Stimulated activated CD8-positive, alpha-beta memory T cell treated with anti-CD3 and anti-CD28 coated beads, Interleukin-15, amount 100 ng/mL, for 48 hours (primary cell): ENCODE measurements at regions not wholly inside any gene's neighbourhood (a gene's known extent, or its start where the extent isn't known, plus 50 kb on each side); places are given as distances from the start of the nearest gene placed in this dataset.

Experiments
- DNase-seq, 2 donors: peaks; one replicate each; pipeline ENCODE4 v3.0.0-alpha.2; 2020; ENCODE audit warnings: low read depth in 2 of 2

DNA sequence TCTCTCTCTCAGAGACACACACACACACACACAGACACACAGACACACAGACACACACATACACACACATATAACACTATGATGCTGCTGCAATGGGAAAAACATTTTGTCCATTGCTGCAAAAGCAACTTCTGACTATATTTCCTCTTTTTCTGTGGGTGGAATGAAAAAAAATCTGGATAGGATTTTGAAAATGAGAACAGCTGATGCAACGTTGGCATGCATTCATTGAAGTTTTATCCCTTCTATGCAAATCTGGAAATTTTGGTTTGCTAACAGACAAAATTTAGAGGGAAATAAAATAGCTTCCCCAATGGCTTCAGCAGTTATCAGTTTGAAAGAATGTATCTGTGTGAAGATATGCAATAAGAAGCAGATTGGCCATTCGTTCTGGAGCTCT, 763.4 kb upstream of the GRM7 start:
- no peak for DNase-seq

DNA sequence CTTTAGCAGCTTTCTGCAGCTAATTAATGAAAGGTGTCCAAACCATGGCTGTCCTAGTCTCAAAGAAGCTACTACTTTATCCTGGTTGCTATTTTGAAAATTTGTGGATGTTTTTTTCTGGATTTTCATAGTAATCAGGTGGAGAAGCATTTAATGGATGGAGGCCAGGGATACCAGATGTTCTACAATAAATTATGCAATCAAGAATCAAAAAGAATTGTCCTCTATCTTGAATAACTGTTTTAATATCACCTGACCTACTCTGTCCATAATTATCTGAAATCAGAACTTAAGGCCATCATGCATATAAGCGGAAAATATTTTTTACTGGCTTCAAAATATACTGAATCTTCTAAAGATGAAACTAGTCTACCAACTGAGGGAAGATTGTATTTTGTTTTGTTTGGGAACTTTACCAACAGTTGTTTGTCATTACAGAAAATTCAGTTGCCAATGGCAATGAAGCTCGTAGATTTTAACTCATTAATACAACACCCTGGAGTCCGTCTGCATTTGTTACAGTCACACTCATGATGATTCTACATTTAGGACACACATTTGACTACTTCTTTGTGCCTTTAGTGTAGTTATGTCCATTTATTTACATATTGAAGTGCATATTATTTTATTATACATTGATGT, 762.3 kb upstream of the GRM7 start:
- no peak for DNase-seq

DNA sequence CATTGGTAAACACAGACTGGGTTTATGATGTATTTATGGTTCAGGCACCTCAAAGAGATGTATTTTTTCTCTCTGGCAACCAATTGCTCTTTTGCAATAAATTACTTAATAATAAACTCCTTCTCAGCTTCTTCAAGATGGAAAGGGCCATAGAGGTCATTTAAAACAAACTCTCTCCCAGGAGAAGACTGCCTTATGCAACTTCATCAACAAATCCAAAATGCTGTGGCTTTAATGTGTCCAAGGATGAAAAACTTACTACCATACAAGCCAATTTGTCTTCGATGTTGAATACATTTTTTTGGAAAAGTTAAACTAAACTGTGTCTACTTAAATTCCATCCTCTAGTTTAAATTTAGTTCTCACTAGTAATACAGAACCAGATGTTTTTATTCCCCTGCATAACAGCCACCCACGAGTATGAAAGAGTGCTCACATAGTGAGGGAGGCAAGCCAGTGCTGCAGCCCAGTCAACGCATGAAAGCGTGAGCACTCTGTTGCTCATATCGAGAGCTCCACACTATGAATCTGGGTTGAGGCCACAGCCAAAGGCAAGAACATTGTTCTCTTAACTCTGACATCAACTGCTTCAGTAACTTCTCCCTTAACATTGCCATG, 761.3 kb upstream of the GRM7 start:
- DNase-seq: no peak

DNA sequence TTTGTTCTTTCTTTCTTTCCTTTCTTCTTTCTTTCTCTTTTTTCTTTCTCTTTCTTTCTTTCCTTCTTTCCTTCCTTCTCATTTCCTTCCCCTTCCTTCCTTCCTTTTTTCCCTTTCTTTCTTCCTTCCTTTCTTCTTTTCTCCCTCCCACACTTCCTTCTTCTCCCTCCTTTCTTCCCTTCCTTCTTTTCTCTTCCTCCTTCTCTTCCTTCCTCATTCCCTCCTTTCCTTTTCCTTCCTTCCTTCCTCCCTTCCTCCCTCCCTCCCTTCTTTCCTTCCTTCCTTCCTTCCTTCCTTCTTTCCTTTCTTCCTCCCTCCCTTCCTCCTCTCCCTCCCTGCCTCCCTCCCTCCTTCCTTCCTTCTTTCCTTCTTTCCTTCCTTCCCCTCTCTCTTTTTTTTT, 755.7 kb upstream of the GRM7 start:
- DNase-seq: no peak

DNA sequence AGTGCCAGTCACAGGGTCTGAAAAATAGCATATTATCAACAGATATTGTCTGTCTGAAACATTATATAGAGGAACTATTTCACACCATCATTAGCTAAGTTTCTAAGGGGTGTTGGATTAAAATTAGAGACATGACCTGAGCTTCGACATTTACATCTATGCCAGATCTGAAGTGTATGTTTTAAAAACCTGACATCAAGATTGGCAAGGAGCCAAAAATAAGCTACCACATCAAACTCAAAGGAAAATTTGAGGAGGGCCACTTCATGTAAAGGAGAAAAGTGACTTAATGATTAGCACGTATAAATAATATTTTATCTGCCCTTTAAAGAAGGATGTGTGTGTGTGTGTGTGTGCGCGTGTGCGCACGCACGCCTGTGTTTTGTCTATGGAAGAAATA, 752.0 kb upstream of the GRM7 start:
- no peak for DNase-seq

DNA sequence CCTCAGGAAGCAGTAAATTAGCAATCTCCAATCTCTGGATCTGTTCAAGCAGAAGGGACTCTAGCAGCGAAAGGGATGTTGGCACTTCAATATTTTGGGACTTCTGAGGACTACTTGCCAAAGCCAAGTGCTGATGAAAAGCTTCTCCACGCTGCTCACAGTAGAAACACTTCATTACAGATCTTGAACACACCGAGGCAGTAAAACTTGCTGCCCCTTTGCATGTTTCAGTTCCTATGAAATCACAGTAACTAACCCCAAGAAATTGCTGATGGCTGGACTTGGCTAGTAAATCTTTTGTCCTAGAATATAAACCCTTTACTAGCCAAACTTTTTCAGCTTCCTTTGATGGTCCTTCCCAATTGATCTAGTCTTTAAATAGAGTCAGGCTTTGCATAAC, 750.5 kb upstream of the GRM7 start:
- DNase-seq: no peak

DNA sequence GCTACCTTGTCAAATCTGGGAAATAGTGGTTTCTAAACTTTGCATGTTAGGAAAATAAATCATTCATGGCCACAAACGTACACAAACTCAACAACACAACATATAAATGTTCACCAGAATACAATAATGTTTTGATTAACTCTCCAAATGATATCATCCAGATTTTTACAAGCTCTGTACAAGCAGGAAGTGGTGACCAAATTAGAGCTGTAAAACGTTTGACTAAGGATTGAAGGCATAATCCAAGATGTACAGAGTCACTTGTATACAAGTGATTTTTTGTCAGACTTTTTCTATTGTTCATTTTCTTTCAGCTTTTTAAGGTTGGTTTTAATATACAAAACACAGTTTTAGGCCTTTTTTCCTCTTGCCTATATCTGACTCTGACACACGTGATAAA, 748.4 kb upstream of the GRM7 start:
- DNase-seq: no peak

DNA sequence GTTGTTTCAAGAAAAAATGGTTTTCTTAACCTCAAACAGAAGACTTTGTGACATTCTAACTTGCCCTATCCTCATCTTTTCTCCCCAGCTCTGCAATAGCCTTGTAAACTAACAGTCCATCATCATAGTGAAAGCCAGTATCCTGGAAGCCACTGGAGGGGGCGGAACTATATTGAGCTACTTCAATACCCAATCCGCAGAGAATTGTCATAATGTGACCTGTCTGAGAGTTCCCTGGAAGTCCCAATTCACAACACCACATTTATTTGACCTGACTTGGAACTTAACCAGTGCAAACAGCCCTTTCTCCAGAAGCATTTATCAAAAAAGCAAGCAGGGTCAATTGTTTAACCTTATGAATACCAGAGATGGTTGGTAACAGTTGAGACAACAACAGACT, 747.6 kb upstream of the GRM7 start:
- DNase-seq: no peak

DNA sequence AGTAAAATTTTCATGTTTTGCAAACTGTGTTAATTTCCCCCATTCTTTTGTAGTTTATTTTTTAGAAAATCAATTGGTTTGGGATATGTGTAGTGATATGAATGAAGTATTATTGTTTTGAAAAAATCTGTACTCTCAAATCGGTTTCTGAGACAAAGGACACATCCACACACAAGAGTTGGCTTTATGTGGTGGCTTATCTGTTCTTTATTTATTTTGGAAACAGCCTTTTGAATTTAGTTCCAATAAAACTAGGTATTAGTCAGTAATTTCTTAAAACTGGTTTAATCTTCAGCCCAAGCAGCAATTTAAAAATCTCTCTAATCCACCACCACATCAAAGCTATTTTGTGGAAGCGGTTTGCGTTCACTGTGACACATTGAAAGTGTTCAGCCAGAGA, 741.5 kb upstream of the GRM7 start:
- DNase-seq: no peak

DNA sequence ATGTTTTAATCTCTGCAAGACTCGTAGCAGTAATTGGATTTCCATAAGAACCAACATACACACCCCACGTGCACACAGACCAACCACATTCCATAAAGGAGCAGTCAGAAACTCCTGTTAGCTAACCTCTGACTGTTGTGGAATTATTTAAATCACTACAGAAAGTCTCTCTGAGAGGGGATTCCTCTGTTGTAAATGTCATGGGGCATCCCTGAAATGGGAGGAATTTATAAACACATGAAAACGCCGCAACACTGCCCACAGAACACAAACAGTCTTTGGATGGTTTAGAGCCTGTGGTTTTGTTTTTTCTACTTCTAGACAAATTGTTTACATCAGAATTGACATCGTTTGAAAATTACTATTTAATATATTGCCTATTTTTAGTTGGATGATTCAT, 740.1 kb upstream of the GRM7 start:
- no peak for DNase-seq

DNA sequence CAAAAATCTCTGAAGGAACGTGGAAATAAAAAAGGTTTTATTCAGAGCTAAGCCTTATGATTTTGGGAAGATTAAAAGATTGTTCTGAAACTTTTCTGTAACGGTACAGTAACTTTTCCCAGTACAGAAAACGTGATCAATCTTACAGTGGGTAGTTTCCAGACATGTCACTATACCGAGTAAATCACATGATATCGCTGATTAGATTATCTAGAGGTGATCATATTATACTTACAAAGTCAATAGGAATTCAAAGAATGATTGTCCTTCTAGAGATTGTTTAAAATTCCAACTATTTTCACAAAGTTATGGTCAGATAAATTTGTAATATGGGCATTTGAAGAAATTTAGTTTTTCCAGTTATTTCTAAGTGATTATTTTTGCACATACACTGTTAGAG, 736.0 kb upstream of the GRM7 start:
- no peak for DNase-seq

DNA sequence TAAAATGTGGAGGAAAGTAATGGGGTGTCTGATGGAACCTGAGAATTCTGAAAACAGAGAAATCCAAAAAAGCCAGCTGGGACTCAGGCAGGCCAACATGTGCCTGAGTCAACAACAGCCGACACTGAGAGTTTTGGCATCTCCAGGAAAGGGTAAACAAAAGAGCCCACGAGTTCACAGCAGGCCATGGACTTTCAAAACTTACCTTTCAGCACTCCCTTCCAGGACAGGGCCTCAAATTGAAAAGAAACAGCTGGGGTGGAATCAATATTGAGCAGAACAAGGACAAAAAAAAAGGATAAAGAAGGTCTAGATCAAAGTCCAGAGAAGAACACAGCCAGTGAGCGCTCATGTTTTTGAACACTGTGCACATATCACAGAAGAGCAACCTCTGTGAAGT, 735.4 kb upstream of the GRM7 start:
- no peak for DNase-seq

DNA sequence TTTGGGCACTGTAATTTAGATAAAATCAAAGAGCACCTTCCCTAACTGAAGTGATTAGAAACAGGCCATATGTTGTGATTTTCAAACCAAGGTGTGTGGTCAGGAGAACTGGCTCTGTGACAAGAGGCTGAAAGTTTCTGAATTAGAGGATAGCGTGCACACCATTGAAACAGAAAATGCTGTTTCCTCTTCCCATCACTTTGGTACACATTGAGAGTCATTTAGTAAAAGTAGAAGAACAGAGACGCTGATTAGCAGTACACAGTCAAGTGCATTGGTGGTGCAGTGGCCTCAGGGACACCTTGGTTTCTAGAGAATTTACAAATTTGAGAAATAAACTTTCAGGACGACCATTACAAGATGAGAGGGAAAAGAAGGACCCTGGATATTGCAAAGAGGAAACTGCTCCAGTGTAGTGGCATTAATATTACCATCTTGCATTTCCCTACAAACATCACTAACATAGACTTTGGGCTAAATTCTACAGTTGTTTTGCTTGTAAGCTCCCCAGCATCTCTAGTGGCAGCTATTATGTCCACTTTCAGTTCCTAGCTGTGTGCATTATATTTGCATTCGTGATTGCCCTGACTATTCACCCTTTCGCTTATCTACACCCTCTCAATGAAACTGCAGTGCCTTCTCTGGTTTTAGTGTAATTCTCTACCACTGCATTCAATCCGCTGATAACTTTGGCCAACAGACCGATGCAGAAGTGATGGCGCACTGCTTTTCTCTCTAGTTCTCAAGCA, 728.1 kb upstream of the GRM7 start:
- DNase-seq: no peak

DNA sequence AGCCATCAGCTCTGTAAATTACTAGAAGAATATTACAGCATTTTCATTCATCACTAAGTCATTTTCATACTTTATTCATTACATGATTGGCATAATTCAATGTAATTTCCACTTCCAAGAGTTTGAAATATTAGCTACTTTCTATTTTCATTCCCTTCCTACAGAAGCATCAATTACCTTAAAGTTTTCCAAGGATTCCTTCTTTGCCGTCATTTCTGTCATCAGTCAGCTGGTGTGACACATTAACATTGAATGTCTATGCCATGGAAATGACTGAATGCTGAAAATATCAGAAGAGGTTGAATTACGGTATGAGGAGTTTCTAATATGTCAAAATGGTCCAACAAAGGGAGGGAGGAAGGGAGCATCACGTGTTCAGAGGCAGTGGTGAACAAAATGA, 718.2 kb upstream of the GRM7 start:
- DNase-seq: no peak

DNA sequence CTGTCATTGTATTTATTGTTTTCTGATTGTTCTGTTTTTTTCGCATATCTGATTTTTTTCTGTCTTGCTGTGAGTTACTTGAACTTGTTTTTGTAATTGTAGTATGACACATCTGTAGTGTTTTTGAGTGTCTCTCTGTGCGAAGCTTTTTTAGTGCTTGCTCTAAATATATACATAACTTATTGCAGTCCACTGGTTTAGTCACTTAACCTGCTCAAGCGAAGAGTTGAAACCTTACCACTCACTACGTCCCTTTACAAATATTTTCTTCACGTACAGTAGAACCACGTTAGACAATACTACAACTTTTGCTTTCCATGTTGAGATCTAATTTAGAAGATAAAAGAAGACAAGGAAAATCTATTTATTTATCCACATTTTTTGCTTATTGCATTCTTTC, 713.0 kb upstream of the GRM7 start:
- DNase-seq: no peak

DNA sequence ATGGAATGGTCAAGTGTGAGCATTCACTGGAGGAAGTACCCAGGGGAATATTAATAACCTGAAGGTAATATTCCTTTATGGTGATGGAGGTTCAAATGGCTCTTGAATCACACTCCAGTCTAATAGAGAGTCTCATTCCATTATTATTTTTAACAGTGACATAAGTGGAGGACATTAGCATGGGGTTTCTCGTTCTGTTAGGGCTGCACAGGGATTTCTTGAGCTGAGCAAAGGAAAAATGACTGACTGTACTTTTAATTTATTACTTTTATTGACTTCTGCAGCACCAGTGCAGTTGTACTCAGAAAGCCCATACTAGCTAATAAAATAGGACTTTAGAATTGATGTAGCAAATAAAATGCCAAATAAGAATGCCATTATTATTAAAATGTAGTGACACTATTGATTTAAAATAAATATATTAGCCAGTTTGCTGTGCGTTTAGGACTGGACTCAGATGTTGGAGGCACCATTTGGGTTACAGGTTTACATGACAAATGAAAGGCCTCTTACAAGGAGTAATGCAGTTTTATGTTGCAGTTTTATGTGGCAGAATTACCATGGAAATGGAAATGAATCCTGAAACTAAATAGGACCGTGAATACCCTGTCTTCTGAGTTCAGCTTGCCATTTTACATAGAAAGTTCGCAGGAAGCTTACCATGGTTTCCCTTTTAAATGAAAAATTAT, 705.1 kb upstream of the GRM7 start:
- no peak for DNase-seq

DNA sequence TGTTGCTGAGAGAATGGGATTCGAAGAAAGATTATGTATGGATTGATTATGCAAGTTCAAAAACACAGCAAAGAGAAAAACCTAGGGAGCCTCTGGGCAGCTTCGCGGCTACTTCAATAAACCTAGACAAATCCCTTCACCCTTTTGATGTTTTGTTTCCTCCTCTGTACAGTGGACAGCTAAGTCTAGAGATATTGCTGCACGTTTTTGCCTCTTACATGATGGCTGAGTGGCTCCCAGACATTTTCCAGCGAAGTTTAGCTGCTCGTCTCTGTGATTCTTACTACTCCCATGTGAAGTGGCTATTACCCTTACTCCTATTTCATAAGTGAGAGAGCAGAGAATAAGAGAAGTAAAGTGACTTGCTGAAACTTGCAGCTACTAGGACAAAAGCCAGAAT, 695.0 kb upstream of the GRM7 start:
- DNase-seq: no peak

DNA sequence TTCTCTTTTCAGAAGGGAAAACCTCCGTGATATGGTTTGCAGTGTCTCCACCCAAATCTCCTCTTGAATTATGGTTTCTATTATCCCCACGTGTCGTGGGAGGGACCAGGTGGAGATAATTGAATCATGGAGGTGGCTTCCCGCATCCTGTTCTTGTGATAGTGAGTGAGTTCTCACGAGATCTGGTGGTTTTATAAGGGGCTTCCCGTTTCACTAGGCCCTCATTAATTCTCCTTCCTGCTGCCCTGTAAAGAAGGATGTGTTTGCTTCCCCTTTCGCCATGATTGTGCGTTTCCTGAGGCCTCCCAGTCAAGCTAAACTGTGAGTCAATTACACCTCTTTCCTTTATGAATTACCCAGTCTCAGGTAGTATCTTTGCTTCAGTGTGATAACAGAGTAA, 692.7 kb upstream of the GRM7 start:
- no peak for DNase-seq

DNA sequence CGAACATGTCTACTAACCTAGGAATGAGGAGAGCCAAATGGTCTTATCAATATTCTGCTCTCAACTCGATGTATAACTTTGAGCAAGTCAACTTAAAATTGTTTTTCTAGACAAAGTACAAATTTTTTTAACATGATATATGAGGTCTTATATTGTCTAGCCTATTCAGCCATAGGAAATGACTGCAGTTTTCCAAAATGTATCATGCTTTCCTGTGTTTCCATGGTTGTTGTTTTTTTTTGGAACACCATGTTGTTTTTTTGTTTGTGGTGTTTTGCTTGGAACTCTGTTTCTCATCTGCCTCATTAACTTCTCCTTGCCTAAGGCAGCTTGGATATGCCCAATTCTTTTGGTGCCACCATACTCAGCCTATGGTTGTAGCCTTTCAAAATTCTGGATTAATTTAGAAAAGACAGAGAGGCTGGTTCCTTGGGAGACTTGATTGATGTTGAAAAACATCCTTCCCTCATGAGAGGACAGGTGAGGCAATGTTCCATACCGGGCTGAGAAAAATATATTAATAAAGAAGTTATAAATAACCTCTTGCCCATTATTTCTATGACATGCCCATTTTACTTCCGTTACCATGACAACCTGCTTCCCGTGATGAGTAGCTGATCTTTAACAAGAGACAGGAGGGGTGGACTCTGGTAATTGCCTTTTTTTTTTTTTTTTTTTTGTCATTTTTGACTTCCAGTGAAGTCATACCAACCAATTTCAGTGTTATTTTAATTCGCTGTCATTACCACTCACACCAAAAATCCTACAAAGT, 687.9 kb upstream of the GRM7 start:
- DNase-seq: no peak

DNA sequence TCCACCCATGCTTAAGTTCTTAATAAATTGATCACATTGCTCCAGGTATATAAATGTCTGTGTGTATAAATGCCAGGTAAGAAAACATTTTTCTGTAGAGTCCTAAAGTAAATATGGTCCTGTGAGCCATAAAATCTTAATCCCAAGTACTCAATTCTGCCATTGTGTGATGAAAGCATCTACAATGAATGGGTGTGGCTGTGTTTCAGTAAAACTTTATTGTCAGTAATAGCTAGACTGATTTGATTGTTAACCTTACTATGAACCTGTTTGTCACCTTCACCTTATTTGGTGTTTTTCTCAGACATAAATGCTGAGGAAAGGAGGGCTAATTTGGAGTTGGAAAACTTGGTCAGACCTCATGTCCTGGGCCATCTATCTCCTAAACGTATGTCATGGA, 683.5 kb upstream of the GRM7 start:
- no peak for DNase-seq

DNA sequence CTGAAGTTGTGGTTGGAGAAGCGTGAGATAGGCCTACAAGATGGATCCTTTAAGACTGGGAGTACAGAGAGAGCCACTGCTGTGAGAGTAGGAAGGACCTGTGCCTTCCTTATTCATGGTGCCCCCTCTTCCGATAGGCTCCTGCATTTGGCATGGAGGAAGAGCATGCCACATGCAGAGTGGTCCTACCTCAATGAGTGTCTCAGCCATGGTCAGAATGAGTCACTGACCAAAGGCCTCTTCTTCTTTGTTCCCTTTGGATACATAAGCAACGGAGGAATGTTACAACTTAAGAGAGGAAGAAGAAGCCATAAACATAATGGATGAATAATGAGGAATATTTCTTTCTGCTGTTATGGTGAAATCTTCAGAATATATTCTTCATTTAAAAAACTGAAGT, 681.2 kb upstream of the GRM7 start:
- no peak for DNase-seq

DNA sequence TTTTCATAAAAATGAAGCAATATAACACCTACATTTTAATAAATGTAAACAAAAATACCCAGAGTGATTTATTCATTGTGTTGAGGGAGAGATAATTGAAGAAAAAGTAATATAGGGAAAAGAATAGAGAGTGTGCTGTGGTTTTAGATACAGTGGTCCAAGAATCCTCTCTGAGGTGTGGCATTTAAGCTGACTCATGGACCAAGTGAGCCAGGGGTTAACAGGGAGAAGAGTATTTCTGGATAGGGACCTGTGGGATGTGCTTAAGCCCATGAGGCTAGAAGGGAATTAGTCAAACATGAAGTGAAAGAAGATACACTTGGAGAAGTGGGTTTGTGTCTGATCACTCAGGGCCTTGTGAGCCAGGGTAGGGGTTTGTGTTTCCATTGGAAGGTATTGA, 680.7 kb upstream of the GRM7 start:
- DNase-seq: no peak
